ENCODE measurements at regions not wholly inside any gene's neighbourhood (a gene's known extent, or its start where the extent isn't known, plus 50 kb on each side); places are given as distances from the start of the nearest gene placed in this dataset.

- TF ChIP-seq YY1 (IDR thresholded peaks at IDR 0.05; ENCODE audit: low read depth) = no peak
- no peak for TF ChIP-seq FOXM1 (IDR thresholded peaks at IDR 0.05; ENCODE audit: borderline replicate concordance, low read depth)
- TF ChIP-seq CREB1 (IDR thresholded peaks at IDR 0.05; ENCODE audit: low read depth) = no peak
- no peak for TF ChIP-seq REST (IDR thresholded peaks at IDR 0.05; ENCODE audit: low read depth)
- TF ChIP-seq NFIC (IDR thresholded peaks at IDR 0.05) = no peak
- no peak for TF ChIP-seq EGR1 (IDR thresholded peaks at IDR 0.05)
- no peak for TF ChIP-seq USF1 (IDR thresholded peaks at IDR 0.05)
- no peak for TF ChIP-seq TCF12 (IDR thresholded peaks at IDR 0.05; ENCODE audit: low read depth)
- no peak for TF ChIP-seq TEAD4 (IDR thresholded peaks at IDR 0.05)
- no peak for TF ChIP-seq MAX (IDR thresholded peaks at IDR 0.05)
- no peak for TF ChIP-seq CEBPB (IDR thresholded peaks at IDR 0.05)
- TF ChIP-seq RAD21 (IDR thresholded peaks at IDR 0.05; ENCODE audit: low read depth) = no peak
- no peak for TF ChIP-seq TAF1 (IDR thresholded peaks at IDR 0.05; ENCODE audit: low read depth)
- no peak for TF ChIP-seq ZBTB7A (IDR thresholded peaks at IDR 0.05; ENCODE audit: low read depth)
- no peak for TF ChIP-seq EP300 (IDR thresholded peaks at IDR 0.05; ENCODE audit: borderline replicate concordance)
Measured at GRCh38 chr10:3976171-3976570, 191.2 kb upstream of the KLF6 start.

- TF ChIP-seq REST (IDR thresholded peaks at IDR 0.05; ENCODE audit: low read depth) (no peak), FOXM1 (IDR thresholded peaks at IDR 0.05; ENCODE audit: borderline replicate concordance, low read depth) (no peak), CEBPB (IDR thresholded peaks at IDR 0.05) (no peak), USF1 (IDR thresholded peaks at IDR 0.05) (no peak), EP300 (IDR thresholded peaks at IDR 0.05; ENCODE audit: borderline replicate concordance) (no peak), TEAD4 (IDR thresholded peaks at IDR 0.05) (no peak), CREB1 (IDR thresholded peaks at IDR 0.05; ENCODE audit: low read depth) (no peak), MAX (IDR thresholded peaks at IDR 0.05) (no peak), NFIC (IDR thresholded peaks at IDR 0.05) (no peak), RAD21 (IDR thresholded peaks at IDR 0.05; ENCODE audit: low read depth) (no peak)
Measured at GRCh38 chr10:3975016-3975415, 190.0 kb upstream of the KLF6 start.

GRCh38 chr10:3972460-3973301 is 187.7 kb upstream of the KLF6 start:
- TF ChIP-seq TCF12 (IDR thresholded peaks at IDR 0.05; ENCODE audit: low read depth) (no peak), TAF1 (IDR thresholded peaks at IDR 0.05; ENCODE audit: low read depth) (no peak), FOXM1 (IDR thresholded peaks at IDR 0.05; ENCODE audit: borderline replicate concordance, low read depth) (no peak), REST (IDR thresholded peaks at IDR 0.05; ENCODE audit: low read depth) (no peak), USF1 (IDR thresholded peaks at IDR 0.05) (no peak), RAD21 (IDR thresholded peaks at IDR 0.05; ENCODE audit: low read depth) (no peak), EGR1 (IDR thresholded peaks at IDR 0.05) (no peak), YY1 (IDR thresholded peaks at IDR 0.05; ENCODE audit: low read depth) (no peak), ZBTB7A (IDR thresholded peaks at IDR 0.05; ENCODE audit: low read depth) (no peak), MAX (IDR thresholded peaks at IDR 0.05) (no peak), EP300 (IDR thresholded peaks at IDR 0.05; ENCODE audit: borderline replicate concordance) (no peak), CREB1 (IDR thresholded peaks at IDR 0.05; ENCODE audit: low read depth) (no peak), CEBPB (IDR thresholded peaks at IDR 0.05) (no peak), NFIC (IDR thresholded peaks at IDR 0.05) (no peak), TEAD4 (IDR thresholded peaks at IDR 0.05) (no peak)

Measured in Ishikawa (cell line).